Stimulated activated CD4-positive, alpha-beta T cell treated with anti-CD3 and anti-CD28 coated beads, Interleukin-12 subunit alpha, Interleukin-12 subunit beta, amount 100 ng/mL, for 48 hours (primary cell): ENCODE measurements at regions not wholly inside any gene's neighbourhood (a gene's known extent, or its start where the extent isn't known, plus 50 kb on each side); places are given as distances from the start of the nearest gene placed in this dataset.
"Not testable (repeated sequence)": the region's sequence is repeated elsewhere in the genome, so short reads cannot be mapped to it uniquely, and the experiment has no call there.

Experiments
- DNase-seq, 3 donors: peaks; one replicate each; pipeline ENCODE4 v3.0.0-alpha.2; 2020; ENCODE audit warnings: low read depth in 2 of 3, low spot score in 1 of 3

DNA sequence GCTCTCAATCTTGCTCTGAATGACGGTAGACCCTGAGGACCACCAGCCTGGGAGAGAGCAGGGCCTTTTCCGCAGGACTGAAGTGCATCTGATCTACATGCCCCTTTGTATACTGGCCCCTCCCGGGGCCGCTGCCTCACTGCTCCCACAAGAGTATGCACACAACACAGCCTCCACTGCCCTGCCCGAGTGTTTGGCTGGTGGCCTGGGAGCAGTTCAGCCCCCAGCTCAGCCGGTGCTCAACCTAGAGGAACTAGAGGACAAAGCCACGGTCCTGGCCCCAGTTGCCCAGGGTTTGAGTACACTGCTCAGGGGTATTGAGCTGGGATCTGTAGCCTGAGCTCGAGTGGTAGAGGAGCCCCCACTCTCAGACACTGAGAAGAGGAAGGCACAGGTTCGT lies 118.9 kb upstream of the CAB39 start:
- DNase-seq, result no peak

DNA sequence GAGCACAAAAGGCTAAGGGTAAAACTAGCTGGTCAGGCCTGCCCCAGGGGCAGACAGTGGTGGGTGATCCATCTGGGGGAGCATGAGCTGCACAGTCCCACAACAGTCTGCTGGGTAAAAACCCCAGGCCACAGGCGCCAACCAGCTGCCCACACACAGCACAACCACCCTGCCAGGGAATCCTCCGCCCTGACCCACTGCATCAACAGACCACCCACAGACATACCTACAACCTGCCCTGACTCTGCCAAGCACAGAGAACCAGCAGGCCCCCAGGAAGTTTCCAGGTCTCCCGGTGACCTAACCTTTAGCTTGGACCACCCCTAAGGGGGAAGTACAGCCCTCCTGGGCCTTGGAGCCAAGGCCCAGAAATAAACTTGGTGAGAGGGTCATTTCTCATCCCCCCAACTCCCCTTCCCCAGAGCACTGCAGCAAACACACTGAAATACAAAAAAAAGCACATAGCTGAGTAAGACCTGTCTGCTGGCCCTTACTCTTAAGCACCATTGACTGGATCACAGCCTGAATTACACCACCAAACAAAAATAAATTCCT lies 118.3 kb upstream of the CAB39 start:
- DNase-seq, result no peak

GRCh38 chr2:230599853-230600252 lies 112.8 kb upstream of the CAB39 start:
- DNase-seq, result no peak

GRCh38 chr2:230600285-230600684 lies 112.4 kb upstream of the CAB39 start:
- DNase-seq, result no peak

DNA sequence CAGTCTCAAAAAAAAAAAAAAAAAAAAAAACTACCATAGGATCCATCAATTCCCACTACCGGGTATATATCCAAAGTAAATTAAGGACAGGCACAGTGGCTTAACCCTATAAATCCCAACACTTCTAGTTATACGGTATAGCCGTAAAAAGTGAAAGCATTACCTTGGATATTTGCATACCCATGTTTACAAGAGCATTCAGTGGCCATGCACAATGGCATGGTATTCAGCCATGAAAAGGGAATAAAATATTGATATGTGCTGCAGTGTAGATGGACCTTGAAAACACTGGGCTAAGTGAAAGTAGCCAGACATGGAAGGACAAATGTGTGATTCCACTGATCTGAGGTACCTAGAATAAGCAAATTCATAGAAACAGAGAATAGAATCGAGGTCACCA lies 111.8 kb upstream of the CAB39 start:
- DNase-seq, result no peak

- no peak for DNase-seq
Observed at GRCh38 chr2:230601510-230601909, 111.1 kb upstream of the CAB39 start.

GRCh38 chr2:230602562-230603230 lies 109.9 kb upstream of the CAB39 start:
- no peak for DNase-seq

DNA sequence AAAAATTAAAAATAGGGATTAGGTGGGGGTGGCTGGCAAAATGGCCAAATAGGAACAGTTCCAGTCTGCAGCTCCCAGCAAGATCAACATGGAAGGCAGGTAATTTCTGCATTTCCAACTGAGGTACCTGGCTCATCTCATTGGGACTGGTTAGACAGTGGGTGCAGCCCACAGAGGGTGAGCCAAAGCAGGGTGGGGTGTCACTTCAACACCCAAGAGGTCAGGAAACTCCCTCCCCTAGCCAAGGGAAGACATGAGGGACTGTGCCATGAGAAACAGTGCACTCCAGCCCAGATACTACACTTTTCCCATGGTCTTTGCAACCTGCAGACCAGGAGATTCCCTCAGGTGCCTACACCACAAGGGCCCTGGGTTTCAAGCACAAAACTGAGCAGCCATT lies 109.3 kb upstream of the CAB39 start:
- DNase-seq, result not testable (repeated sequence)

DNA sequence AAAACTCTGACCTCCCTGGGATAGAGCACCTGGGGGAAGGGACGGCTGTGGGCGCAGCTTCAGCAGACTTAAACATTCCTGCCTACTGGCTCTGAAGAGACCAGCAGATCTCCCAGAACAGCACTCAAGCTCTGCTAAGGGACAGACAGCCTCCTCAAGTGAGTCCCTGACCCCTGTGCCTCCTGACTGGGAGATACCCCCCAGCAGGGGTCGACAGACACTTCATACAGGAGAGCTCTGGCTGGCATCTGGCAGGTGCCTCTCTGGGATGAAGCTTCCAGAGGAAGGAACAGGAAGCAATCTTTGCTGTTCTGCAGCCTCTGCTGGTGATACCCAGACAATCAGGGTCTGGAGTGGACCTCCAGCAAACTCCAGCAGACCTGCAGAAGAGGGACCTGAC lies 108.5 kb upstream of the CAB39 start:
- DNase-seq, result not testable (repeated sequence)

GRCh38 chr2:230614040-230614439 lies 98.6 kb upstream of the CAB39 start:
- DNase-seq, result no peak

- peak; percentile 26 to 56 (median 47) for DNase-seq
Observed at GRCh38 chr2:230614913-230615332, 97.7 kb upstream of the CAB39 start.

GRCh38 chr2:230617256-230617706 lies 95.4 kb upstream of the CAB39 start:
- not testable (repeated sequence) for DNase-seq

DNA sequence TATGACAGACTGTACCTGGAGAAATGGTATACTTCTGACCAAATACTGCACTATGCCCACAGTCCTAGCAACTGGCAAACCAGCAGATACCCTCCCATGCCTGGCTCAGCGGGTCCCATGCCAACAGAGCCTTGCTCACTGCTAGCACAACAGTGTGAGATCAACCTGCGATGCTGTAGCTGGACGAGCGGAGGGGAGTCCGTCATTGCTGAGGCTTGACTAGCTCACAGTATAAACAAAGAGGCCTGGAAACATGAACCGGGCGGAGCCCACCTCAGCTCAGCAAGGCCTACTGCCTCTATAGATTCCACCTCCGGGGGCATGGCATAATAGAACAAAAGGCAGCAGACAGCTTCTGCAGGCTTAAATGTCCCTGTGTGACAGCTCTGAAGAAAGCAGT lies 93.2 kb upstream of the CAB39 start:
- no peak for DNase-seq

GRCh38 chr2:230625220-230625619 lies 87.4 kb upstream of the CAB39 start:
- not testable (repeated sequence) for DNase-seq

- DNase-seq, result not testable (repeated sequence)
Observed at GRCh38 chr2:230627091-230627490, 85.6 kb upstream of the CAB39 start.

GRCh38 chr2:230627806-230628724 lies 84.6 kb upstream of the CAB39 start:
- DNase-seq, result no peak

DNA sequence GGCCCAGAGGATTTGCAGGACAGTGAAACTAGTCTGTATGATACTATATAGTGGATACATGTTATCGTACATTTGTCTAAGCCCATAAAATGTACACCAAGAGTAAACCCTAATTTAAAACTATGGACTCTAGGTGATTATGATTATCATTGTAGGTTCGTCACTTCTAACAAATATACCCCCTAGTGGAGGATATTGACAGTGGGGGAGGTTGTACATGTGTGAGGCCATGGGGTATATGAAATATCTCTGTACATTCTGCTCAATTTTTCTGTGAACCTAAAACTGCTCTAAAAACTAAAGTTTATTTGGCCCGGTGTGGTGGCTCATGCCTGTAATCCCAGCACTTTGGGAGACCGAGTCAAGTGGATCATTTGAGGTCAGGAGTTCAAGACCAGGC lies 81.2 kb upstream of the CAB39 start:
- no peak for DNase-seq

- no peak for DNase-seq
Observed at GRCh38 chr2:230634146-230634545, 78.5 kb upstream of the CAB39 start.

DNA sequence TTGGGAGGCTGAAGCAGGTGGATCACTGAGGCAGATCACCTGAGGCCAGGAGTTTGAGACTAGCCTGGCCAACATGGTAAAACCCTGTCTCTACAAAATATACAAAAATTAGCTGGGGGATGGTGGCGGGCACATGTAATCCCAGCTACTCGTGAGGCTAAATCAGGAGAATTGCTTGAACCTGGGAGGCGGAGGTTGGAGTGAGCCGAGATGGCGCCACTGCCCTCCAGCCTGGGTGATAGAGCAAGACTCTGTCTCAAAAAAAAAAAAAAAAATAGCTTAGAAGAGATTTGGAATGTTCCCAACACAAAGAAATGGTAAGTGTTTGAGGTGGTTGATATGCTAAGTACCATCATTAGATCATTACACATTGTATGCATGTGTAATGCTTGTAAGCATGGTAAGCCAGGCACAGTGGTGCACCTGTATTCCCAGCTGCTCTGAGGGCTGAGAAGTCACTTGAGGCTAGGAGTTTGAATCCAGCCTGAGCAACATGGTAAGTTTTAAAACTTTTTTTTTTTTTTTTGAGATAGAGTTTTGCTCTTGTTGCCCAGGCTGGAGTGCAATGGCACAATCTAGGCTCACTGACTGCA lies 77.8 kb upstream of the CAB39 start:
- not testable (repeated sequence) for DNase-seq

DNA sequence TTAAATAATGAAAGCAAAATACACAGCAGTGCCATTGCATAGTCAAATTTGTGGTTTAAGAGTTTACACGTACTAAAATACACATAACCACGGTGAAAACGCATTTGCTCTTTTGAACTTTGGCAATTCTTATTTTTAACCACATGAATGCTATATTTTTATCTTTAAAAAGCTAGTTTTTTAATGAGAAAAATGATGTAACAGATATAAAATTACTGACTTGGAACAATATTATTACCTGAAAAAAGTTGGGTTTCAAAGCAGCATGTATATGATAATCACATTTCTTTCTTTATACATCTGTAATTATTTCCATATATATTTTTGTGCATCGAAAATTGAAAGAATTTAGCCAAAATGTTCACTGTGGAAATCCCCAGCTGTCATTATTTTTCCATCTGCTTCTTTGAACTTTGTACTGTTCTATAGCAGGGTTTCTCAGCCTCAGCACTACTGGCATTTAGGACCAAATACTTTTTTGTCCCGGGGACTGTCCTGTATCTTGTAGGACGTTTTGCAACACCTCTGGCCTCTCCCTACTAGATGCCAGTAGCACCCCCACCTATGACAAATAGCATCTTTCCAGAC lies 75.9 kb upstream of the CAB39 start:
- DNase-seq, result no peak

DNA sequence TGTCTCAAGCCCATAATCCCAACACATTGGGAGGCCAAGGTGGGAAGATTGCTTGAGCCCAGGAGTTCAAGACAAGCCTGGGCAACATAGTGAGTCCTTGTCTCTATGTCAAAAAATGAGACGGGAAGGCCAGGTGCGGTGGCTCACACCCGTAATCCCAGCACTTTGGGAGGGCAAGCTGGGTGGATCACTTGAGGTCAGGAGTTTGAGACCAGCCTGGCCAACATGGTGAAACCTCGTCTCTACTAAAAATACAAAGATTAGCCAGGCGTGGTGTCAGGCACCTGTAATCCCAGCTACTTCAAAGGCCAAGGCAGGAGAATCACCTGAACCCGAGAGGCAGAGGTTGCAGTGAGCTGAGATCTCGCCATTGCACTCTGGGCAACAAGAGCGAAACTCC lies 75.2 kb upstream of the CAB39 start:
- DNase-seq, result not testable (repeated sequence)
